PFSK-1 (cell line): ENCODE measurements at regions not wholly inside any gene's neighbourhood (a gene's known extent, or its start where the extent isn't known, plus 50 kb on each side); places are given as distances from the start of the nearest gene placed in this dataset.

Source experiments
- FOXP2 ChIP-seq: optimal IDR thresholded peaks from 2 replicates; pipeline ENCODE3; 2011; ENCODE audit warnings: borderline replicate concordance, control low read depth, inconsistent platforms; ENCODE audit not compliant: insufficient read depth; ENCODE audit errors: extremely low read length, extremely low read depth
- POLR2AphosphoS5 ChIP-seq: IDR thresholded peaks from 2 replicates; pipeline ENCODE4 v1.6.1; 2012; ENCODE audit warnings: low read depth, mild to moderate bottlenecking, control low read depth, low read length, moderate library complexity
- REST ChIP-seq, 2 experiments: IDR thresholded peaks; 2 replicates each; pipeline versions ENCODE4 v1.6.1 to v1.8.0; 2011 to 2012; ENCODE audit warnings: low read depth in 2 of 2, low read length in 2 of 2, control low read depth in 1 of 2, inconsistent platforms in 1 of 2, mild to moderate bottlenecking in 1 of 2, moderate library complexity in 1 of 2; ENCODE audit not compliant: insufficient read depth in 1 of 2
- SIN3A ChIP-seq: IDR thresholded peaks from 2 replicates; pipeline ENCODE4 v1.6.1; 2012; ENCODE audit warnings: mild to moderate bottlenecking, low read length, moderate library complexity, borderline replicate concordance; ENCODE audit not compliant: insufficient read depth
- TAF1 ChIP-seq: IDR thresholded peaks from 2 replicates; pipeline ENCODE4 v1.6.1; 2012; ENCODE audit warnings: low read length, control low read depth, borderline replicate concordance; ENCODE audit not compliant: insufficient read depth

DNA sequence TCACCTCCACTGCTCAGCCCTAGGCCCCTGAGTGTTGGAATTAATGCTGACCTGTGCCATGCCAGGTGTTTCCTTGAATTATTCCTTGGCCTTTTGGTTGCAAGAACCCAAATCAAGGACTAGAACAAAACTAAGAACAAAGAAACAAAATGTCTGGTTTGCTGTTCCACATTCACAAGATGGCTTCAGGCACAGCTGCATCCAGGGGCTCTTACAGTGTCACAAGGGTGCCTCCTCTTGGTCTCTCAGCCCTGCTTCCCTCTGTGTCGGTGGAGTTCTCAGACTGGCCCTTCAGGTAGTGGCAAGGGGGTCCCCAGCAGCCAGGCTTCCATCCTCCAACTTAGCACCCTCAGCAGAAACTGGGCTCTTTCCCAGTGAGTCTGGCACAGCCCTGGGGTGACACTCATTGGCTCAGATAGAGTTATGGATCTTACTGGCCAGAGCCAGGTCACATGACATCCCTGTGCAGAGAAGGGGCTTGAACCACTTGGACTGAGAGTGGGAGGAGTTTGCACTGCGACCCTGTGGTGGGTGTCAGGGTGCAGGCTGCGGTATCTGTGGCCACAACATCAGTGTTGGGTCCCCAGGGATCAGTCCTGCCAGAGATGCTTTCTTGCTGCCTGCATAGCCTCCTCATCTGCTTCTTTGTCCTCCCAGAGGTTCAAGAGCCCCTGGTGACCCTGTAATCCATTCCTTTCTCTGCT lies 427.7 kb upstream of the SULF2 start:
- TF ChIP-seq POLR2AphosphoS5 (no peak), TAF1 (no peak), REST (IDR thresholded peaks at IDR 0.05; ENCODE audit: insufficient read depth in 1 of 2, low read depth in 2 of 2, low read length in 2 of 2) (no peak), SIN3A (no peak), FOXP2 (no peak)

DNA sequence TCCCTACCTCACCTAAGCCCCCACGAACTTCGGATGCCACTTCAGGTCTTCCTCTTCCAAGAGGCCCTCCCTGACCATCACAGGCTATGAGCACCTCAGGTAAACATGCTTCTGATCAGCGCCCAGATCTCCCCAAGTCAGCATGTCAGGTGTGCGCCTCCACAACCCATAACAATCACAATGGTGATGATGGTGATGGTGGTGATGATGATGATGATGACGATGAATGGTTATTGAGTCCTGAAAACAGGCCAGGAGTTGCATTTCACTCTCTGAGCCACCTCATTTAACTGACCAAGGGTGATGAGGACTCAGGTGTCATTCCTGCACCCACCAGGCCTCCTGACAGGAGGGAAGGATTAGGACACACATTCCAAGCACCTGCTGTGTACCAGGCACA lies 426.6 kb upstream of the SULF2 start:
- TF ChIP-seq SIN3A (no peak), FOXP2 (no peak), POLR2AphosphoS5 (no peak), REST (IDR thresholded peaks at IDR 0.05; ENCODE audit: insufficient read depth in 1 of 2, low read depth in 2 of 2, low read length in 2 of 2) (no peak), TAF1 (no peak)

DNA sequence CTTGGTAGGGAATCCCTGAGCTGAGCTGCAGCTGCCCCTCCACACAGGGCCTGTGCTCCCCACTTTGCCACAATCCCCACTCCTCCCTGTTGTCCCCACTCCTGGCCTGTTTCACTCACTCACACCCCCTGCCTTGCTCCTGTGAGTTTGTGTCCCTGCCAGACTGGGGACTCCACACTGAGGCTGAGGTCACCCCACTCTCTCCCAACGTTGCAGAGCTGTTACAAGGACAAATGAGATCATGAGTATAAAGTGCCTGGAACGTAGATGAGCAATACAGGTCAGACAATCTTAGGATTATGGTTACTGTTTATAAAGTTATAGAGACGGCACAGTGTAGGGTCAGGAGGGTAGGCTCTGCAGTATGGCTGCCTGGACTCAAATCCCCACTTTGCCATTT lies 426.0 kb upstream of the SULF2 start:
- TF ChIP-seq SIN3A = no peak
- TF ChIP-seq FOXP2 = no peak
- no peak for TF ChIP-seq TAF1
- no peak for TF ChIP-seq REST (IDR thresholded peaks at IDR 0.05; ENCODE audit: insufficient read depth in 1 of 2, low read depth in 2 of 2, low read length in 2 of 2)
- TF ChIP-seq POLR2AphosphoS5 = no peak

DNA sequence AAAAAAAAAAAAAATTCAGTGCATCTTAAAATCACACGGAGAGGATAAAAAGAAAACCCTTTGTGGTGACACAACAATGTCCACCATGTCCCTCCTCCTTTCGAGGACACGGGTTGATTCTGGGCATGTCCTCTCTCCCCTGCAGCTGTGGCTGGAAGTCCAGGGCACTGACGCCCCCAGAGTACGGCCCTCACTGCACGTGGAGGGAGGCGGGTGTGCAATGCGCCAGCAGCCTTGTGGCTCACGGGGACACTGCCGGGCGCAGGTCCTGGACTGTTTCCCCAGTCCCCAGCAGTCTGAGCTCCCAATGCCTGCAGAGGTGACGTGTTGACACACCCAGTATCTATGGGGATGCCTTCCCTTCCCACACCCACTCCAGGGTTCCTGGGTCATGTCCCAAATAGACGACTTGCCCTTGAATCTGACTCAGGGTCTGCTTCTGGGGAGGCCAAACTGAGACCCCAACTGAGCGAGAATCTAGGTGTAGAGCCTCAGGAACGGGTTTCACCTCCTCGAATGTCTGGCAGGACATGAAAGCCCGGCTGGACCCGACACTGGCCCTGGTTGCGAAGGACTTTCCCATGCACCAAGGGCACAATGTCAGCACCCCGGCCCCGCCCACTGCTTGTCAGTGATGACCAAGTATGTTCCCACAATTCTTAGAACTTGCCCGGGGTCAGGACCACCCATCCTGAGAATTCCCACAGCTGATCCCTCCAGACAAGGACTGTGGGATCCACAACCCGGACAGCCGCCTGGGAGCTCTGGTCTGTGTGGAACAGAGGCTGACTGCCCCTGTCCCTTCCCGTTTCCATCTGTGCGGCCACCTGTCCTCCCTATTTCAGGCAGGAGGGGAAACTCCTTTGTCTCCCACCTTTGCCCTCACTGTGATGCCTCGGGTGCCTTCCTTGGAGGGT lies 425.1 kb upstream of the SULF2 start:
- no peak for TF ChIP-seq TAF1
- TF ChIP-seq SIN3A = no peak
- TF ChIP-seq FOXP2 = no peak
- TF ChIP-seq REST (IDR thresholded peaks at IDR 0.05; ENCODE audit: insufficient read depth in 1 of 2, low read depth in 2 of 2, low read length in 2 of 2) = no peak
- TF ChIP-seq POLR2AphosphoS5 = no peak
